ENCODE measurements at regions not wholly inside any gene's neighbourhood (a gene's known extent, or its start where the extent isn't known, plus 50 kb on each side); places are given as distances from the start of the nearest gene placed in this dataset.
"Not testable (repeated sequence)": the region's sequence is repeated elsewhere in the genome, so short reads cannot be mapped to it uniquely, and the experiment has no call there.

- H3K27ac Mint-ChIP-seq, result no peak overlapping the region
- H3K4me3 Mint-ChIP-seq, result no peak overlapping the region
- peaks cover 13% of the 10 kb centered on the region for H3K4me1 Mint-ChIP-seq
- ATAC-seq, result no peak
- H3K27me3 Mint-ChIP-seq, result no peaks in the 10 kb centered on the region
- H3K9me3 Mint-ChIP-seq, result peaks cover 13% of the 10 kb centered on the region
- no peaks in the 10 kb centered on the region for H3K36me3 Mint-ChIP-seq (ENCODE audit: low read depth)
- no peak for DNase-seq
Observed at GRCh38 chr6:25144919-25145318, 134.3 kb upstream of the CARMIL1 start.

- Mint-ChIP-seq H3K27ac (no peak overlapping the region), H3K9me3 (peaks cover 13% of the 10 kb centered on the region), H3K4me3 (no peak overlapping the region), H3K27me3 (no peaks in the 10 kb centered on the region), H3K36me3 (ENCODE audit: low read depth) (no peaks in the 10 kb centered on the region), H3K4me1 (peaks cover 16% of the 10 kb centered on the region)
- no peak for DNase-seq
- ATAC-seq, result peak; percentile 36
Observed at GRCh38 chr6:25147223-25147622, 132.0 kb upstream of the CARMIL1 start.

- no peaks in the 10 kb centered on the region for H3K27me3 Mint-ChIP-seq
Observed at GRCh38 chr6:25150031-25150430, 129.1 kb upstream of the CARMIL1 start.

GRCh38 chr6:25150863-25151262 lies 128.3 kb upstream of the CARMIL1 start:
- DNase-seq (no peak), ATAC-seq (no peak)
- Mint-ChIP-seq H3K4me1 (peaks cover 25% of the 10 kb centered on the region), H3K4me3 (no peak overlapping the region), H3K27me3 (no peaks in the 10 kb centered on the region), H3K36me3 (ENCODE audit: low read depth) (no peaks in the 10 kb centered on the region), H3K9me3 (peaks cover 13% of the 10 kb centered on the region), H3K27ac (no peak overlapping the region)

More at GRCh38 chr6:25150031-25150430, 129.1 kb upstream of the CARMIL1 start:
- Mint-ChIP-seq H3K4me3 (no peak overlapping the region), H3K27ac (no peak overlapping the region), H3K4me1 (peaks cover 18% of the 10 kb centered on the region), H3K9me3 (peaks cover 13% of the 10 kb centered on the region), H3K36me3 (ENCODE audit: low read depth) (no peaks in the 10 kb centered on the region)
- ATAC-seq (no peak), DNase-seq (no peak)

GRCh38 chr6:25153079-25153478 lies 126.1 kb upstream of the CARMIL1 start:
- Mint-ChIP-seq H3K27me3 (peaks cover 2% of the 10 kb centered on the region), H3K36me3 (ENCODE audit: low read depth) (peaks cover 5% of the 10 kb centered on the region), H3K4me1 (peaks cover 19% of the 10 kb centered on the region)

GRCh38 chr6:25154034-25154596 lies 125.1 kb upstream of the CARMIL1 start:
- Mint-ChIP-seq H3K4me1 (peaks cover 18% of the 10 kb centered on the region), H3K27me3 (peaks cover 2% of the 10 kb centered on the region), H3K9me3 (peaks cover 16% of the 10 kb centered on the region), H3K4me3 (no peak overlapping the region), H3K27ac (no peak overlapping the region), H3K36me3 (ENCODE audit: low read depth) (peaks cover 6% of the 10 kb centered on the region)
- DNase-seq, result no peak
- ATAC-seq, result no peak

More at GRCh38 chr6:25153079-25153478, 126.1 kb upstream of the CARMIL1 start:
- ATAC-seq, result no peak
- Mint-ChIP-seq H3K4me3 (no peak overlapping the region), H3K9me3 (peaks cover 23% of the 10 kb centered on the region), H3K27ac (no peak overlapping the region)
- DNase-seq, result no peak

GRCh38 chr6:25155211-25155610 lies 124.0 kb upstream of the CARMIL1 start:
- Mint-ChIP-seq H3K36me3 (ENCODE audit: low read depth) (peaks cover 6% of the 10 kb centered on the region), H3K27ac (peak overlapping the region; percentile 25), H3K9me3 (peaks cover 25% of the 10 kb centered on the region), H3K4me3 (no peak overlapping the region), H3K4me1 (peaks cover 18% of the 10 kb centered on the region), H3K27me3 (peaks cover 2% of the 10 kb centered on the region)
- DNase-seq, result no peak
- ATAC-seq, result no peak

- no peak overlapping the region for H3K27ac Mint-ChIP-seq
- peaks cover 6% of the 10 kb centered on the region for H3K36me3 Mint-ChIP-seq (ENCODE audit: low read depth)
- no peak overlapping the region for H3K4me3 Mint-ChIP-seq
- H3K9me3 Mint-ChIP-seq, result peaks cover 27% of the 10 kb centered on the region
- peaks cover 17% of the 10 kb centered on the region for H3K4me1 Mint-ChIP-seq
- DNase-seq, result no peak
- H3K27me3 Mint-ChIP-seq, result peaks cover 2% of the 10 kb centered on the region
- ATAC-seq, result no peak
Observed at GRCh38 chr6:25156123-25156522, 123.1 kb upstream of the CARMIL1 start.

- H3K4me3 Mint-ChIP-seq, result no peak overlapping the region
- peaks cover 15% of the 10 kb centered on the region for H3K4me1 Mint-ChIP-seq
- peaks cover 6% of the 10 kb centered on the region for H3K36me3 Mint-ChIP-seq (ENCODE audit: low read depth)
- no peak overlapping the region for H3K27ac Mint-ChIP-seq
- H3K9me3 Mint-ChIP-seq, result peaks cover 27% of the 10 kb centered on the region
- ATAC-seq (no peak), DNase-seq (no peak)
- peaks cover 2% of the 10 kb centered on the region for H3K27me3 Mint-ChIP-seq
Observed at GRCh38 chr6:25157183-25157582, 122.0 kb upstream of the CARMIL1 start.

GRCh38 chr6:25157842-25158241 lies 121.3 kb upstream of the CARMIL1 start:
- Mint-ChIP-seq H3K27ac (no peak overlapping the region), H3K36me3 (ENCODE audit: low read depth) (peaks cover 6% of the 10 kb centered on the region)

GRCh38 chr6:25160134-25160533 lies 119.0 kb upstream of the CARMIL1 start:
- not testable (repeated sequence) for H3K4me3 Mint-ChIP-seq; H3K27me3 Mint-ChIP-seq; DNase-seq; H3K27ac Mint-ChIP-seq; ATAC-seq; H3K36me3 Mint-ChIP-seq (ENCODE audit: low read depth)
- H3K9me3 Mint-ChIP-seq, result peaks cover 32% of the 10 kb centered on the region
- H3K4me1 Mint-ChIP-seq, result peaks cover 20% of the 10 kb centered on the region

More at GRCh38 chr6:25157842-25158241, 121.3 kb upstream of the CARMIL1 start:
- ATAC-seq, result no peak
- no peak for DNase-seq
- Mint-ChIP-seq H3K9me3 (peaks cover 27% of the 10 kb centered on the region), H3K4me3 (no peak overlapping the region), H3K4me1 (peaks cover 15% of the 10 kb centered on the region), H3K27me3 (peaks cover 2% of the 10 kb centered on the region)

- DNase-seq (no peak), ATAC-seq (no peak)
- Mint-ChIP-seq H3K27me3 (peaks cover 2% of the 10 kb centered on the region), H3K4me1 (peaks cover 42% of the 10 kb centered on the region), H3K9me3 (peaks cover 7% of the 10 kb centered on the region), H3K27ac (no peak overlapping the region), H3K4me3 (no peak overlapping the region), H3K36me3 (ENCODE audit: low read depth) (no peaks in the 10 kb centered on the region)
Observed at GRCh38 chr6:25165177-25165576, 114.0 kb upstream of the CARMIL1 start.

GRCh38 chr6:25165800-25166199 lies 113.4 kb upstream of the CARMIL1 start:
- peaks cover 46% of the 10 kb centered on the region for H3K4me1 Mint-ChIP-seq
- ATAC-seq, result no peak

GRCh38 chr6:25166955-25167748 lies 112.0 kb upstream of the CARMIL1 start:
- peaks cover 53% of the 10 kb centered on the region for H3K4me1 Mint-ChIP-seq
- H3K27ac Mint-ChIP-seq, result no peak overlapping the region

More at GRCh38 chr6:25165800-25166199, 113.4 kb upstream of the CARMIL1 start:
- Mint-ChIP-seq H3K36me3 (ENCODE audit: low read depth) (no peaks in the 10 kb centered on the region), H3K27ac (peak overlapping the region; percentile 55), H3K9me3 (peaks cover 5% of the 10 kb centered on the region), H3K27me3 (peaks cover 2% of the 10 kb centered on the region), H3K4me3 (peak overlapping the region; percentile 35)
- no peak for DNase-seq

GRCh38 chr6:25167961-25168360 lies 111.2 kb upstream of the CARMIL1 start:
- H3K9me3 Mint-ChIP-seq, result peaks cover 5% of the 10 kb centered on the region
- DNase-seq (no peak), ATAC-seq (no peak)
- peaks cover 3% of the 10 kb centered on the region for H3K27me3 Mint-ChIP-seq
- no peak overlapping the region for H3K4me3 Mint-ChIP-seq
- H3K4me1 Mint-ChIP-seq, result peaks cover 53% of the 10 kb centered on the region
- H3K36me3 Mint-ChIP-seq (ENCODE audit: low read depth), result no peaks in the 10 kb centered on the region
- no peak overlapping the region for H3K27ac Mint-ChIP-seq

More at GRCh38 chr6:25166955-25167748, 112.0 kb upstream of the CARMIL1 start:
- Mint-ChIP-seq H3K27me3 (peaks cover 2% of the 10 kb centered on the region), H3K36me3 (ENCODE audit: low read depth) (no peaks in the 10 kb centered on the region), H3K4me3 (no peak overlapping the region), H3K9me3 (peaks cover 5% of the 10 kb centered on the region)
- ATAC-seq, result no peak
- DNase-seq, result no peak

Measured in activated naive CD8-positive, alpha-beta T cell treated with anti-CD3 and anti-CD28 coated beads, Interleukin-2, amount 50 U/mL, for 24 hours (primary cell).